Cerebellar nuclear complex (tissue), 1 donor: ENCODE measurements at regions not wholly inside any gene's neighbourhood (a gene's known extent, or its start where the extent isn't known, plus 50 kb on each side); places are given as distances from the start of the nearest gene placed in this dataset.
A peak's percentile ranks its signal among the peaks of the same experiment; 100 is the strongest.

ENCODE experiments used
- DNase-seq, 2 experiments: peaks; one replicate each; lab custom pipeline; 2025; lab: John Stamatoyannopoulos, UW

GRCh38 chr6:56864171-56864616 lies 90.7 kb upstream of the BEND6 start:
- DNase-seq = no peak

- DNase-seq = no peak
Observed at GRCh38 chr6:56863366-56863765, 91.5 kb upstream of the BEND6 start.

GRCh38 chr6:56862415-56863175 lies 92.3 kb upstream of the BEND6 start:
- no peak for DNase-seq

- DNase-seq = no peak
Observed at GRCh38 chr6:56860475-56860874, 94.4 kb upstream of the BEND6 start.

GRCh38 chr6:56856036-56856580 lies 98.8 kb upstream of the BEND6 start:
- DNase-seq = no peak

- no peak for DNase-seq
Observed at GRCh38 chr6:56854086-56854485, 100.8 kb upstream of the BEND6 start.

GRCh38 chr6:56853541-56853940 lies 101.4 kb upstream of the BEND6 start:
- DNase-seq = no peak

- no peak for DNase-seq
Observed at GRCh38 chr6:56852260-56853010, 102.5 kb upstream of the BEND6 start.

GRCh38 chr6:56851541-56852259 lies 103.2 kb upstream of the BEND6 start:
- DNase-seq = peak in 1 of 2 experiments; percentile 84

GRCh38 chr6:56851074-56851473 lies 103.8 kb upstream of the BEND6 start:
- no peak for DNase-seq

GRCh38 chr6:56850626-56851025 lies 104.3 kb upstream of the BEND6 start:
- no peak for DNase-seq

- no peak for DNase-seq
Observed at GRCh38 chr6:56849896-56850295, 105.0 kb upstream of the BEND6 start.

- no peak for DNase-seq
Observed at GRCh38 chr6:56848105-56848504, 106.8 kb upstream of the BEND6 start.

GRCh38 chr6:56845032-56845431 lies 109.9 kb upstream of the BEND6 start:
- DNase-seq = no peak

GRCh38 chr6:56843476-56844349 lies 111.2 kb upstream of the BEND6 start:
- DNase-seq = no peak

- DNase-seq = no peak
Observed at GRCh38 chr6:56842686-56843475, 112.0 kb upstream of the BEND6 start.

- no peak for DNase-seq
Observed at GRCh38 chr6:56841751-56842150, 113.2 kb upstream of the BEND6 start.

- DNase-seq = no peak
Observed at GRCh38 chr6:56841381-56841749, 113.5 kb upstream of the BEND6 start.

GRCh38 chr6:56840467-56841380 lies 114.2 kb upstream of the BEND6 start:
- DNase-seq = no peak
